Right lobe of liver (tissue), 4 donors: ENCODE measurements at regions not wholly inside any gene's neighbourhood (a gene's known extent, or its start where the extent isn't known, plus 50 kb on each side); places are given as distances from the start of the nearest gene placed in this dataset.

Experiments
- POLR2A ChIP-seq: fragments of 450-650 bp; IDR thresholded peaks from one replicate; pipeline ENCODE4 v1.6.1; 2017; ENCODE audit warnings: antibody characterized with exemption, mild to moderate bottlenecking
- TF ChIP-seq, protein P1 (sequence below), 4 donors: fragments of 200-600 bp in 3 of 4; fragments of 450-650 bp in 1 of 4; IDR thresholded peaks; one replicate each; pipeline versions ENCODE4 v1.5.1 to v1.8.0; 2016 to 2022; ENCODE audit warnings: antibody characterized with exemption in 4 of 4, mild to moderate bottlenecking in 2 of 4
- donor health status: DM: no; HTN: no; CAD: no.
- donor health status: DM: no; HTN: no; CAD: no.
- donor health status: DM: no; HTN: yes; CAD: no.

DNA sequence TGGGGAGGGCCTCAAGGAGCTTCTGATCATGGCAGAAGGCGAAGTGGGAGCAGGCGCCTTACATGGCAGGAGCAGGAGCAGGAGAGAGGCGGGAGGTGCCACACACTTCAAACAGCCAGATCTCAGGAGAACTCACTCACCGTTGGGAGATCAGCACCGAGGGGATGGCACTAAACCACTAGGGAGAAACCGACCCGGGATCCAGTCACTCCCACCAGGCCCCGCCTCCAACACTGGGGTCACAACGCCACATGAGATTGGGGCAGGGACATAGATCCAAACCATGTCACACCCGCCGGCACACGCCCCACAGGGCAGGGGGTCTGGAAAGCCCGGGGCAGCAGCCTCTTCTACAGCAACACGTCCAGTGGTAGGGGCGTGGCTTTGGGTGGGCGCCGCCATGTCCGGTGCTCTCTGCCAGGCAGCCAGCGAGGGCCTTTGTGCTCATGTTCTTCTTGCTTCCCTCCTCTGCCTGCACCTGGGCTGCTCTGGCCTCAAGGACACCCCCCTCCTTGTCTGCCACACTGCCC lies 233.8 kb upstream of the SHH start:
- TF ChIP-seq POLR2A: no peak
- TF ChIP-seq, protein P1, sequence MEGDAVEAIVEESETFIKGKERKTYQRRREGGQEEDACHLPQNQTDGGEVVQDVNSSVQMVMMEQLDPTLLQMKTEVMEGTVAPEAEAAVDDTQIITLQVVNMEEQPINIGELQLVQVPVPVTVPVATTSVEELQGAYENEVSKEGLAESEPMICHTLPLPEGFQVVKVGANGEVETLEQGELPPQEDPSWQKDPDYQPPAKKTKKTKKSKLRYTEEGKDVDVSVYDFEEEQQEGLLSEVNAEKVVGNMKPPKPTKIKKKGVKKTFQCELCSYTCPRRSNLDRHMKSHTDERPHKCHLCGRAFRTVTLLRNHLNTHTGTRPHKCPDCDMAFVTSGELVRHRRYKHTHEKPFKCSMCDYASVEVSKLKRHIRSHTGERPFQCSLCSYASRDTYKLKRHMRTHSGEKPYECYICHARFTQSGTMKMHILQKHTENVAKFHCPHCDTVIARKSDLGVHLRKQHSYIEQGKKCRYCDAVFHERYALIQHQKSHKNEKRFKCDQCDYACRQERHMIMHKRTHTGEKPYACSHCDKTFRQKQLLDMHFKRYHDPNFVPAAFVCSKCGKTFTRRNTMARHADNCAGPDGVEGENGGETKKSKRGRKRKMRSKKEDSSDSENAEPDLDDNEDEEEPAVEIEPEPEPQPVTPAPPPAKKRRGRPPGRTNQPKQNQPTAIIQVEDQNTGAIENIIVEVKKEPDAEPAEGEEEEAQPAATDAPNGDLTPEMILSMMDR (IDR thresholded peaks at IDR 0.05): no peak
